Esophagus muscularis mucosa (tissue), 4 donors: ENCODE measurements at regions not wholly inside any gene's neighbourhood (a gene's known extent, or its start where the extent isn't known, plus 50 kb on each side); places are given as distances from the start of the nearest gene placed in this dataset.

ENCODE experiments used
- DNase-seq: peaks from one replicate; pipeline ENCODE4 v3.0.0-alpha.2; 2017; ENCODE audit errors: extremely low spot score
- H3K27ac ChIP-seq, 4 donors: fragments of 200-600 bp; sonication (generic); replicated peaks in 1 of 4; 1 replicate in 3 of 4; 2 replicates in 1 of 4; pipeline ENCODE4 v1.5.1; 2016 to 2019; ENCODE audit warnings: mild to moderate bottlenecking in 1 of 4
- H3K27me3 ChIP-seq, 4 donors: fragments of 200-600 bp; sonication (generic); one replicate each; pipeline versions ENCODE4 v1.5.1 to v1.6.0; 2016 to 2019
- H3K36me3 ChIP-seq, 4 donors: fragments of 200-600 bp; sonication (generic); one replicate each; pipeline ENCODE4 v1.5.1; 2016 to 2019
- H3K4me1 ChIP-seq, 4 donors: fragments of 200-600 bp; sonication (generic); one replicate each; pipeline ENCODE4 v1.5.1; 2016 to 2019
- H3K4me3 ChIP-seq, 4 donors: fragments of 200-600 bp; sonication (generic); 1 replicate in 2 of 4; 2 replicates in 2 of 4; pipeline ENCODE4 v1.5.1; 2016 to 2019; ENCODE audit warnings: mild to moderate bottlenecking in 4 of 4, moderate library complexity in 1 of 4
- H3K9me3 ChIP-seq, 4 donors: fragments of 200-600 bp; sonication (generic); 1 replicate in 3 of 4; 2 replicates in 1 of 4; pipeline ENCODE4 v1.5.1; 2016 to 2019
- EP300 ChIP-seq: sonication (generic); formaldehyde crosslinking; IDR thresholded peaks from one replicate; pipeline ENCODE4 v1.6.1; 2017; ENCODE audit warnings: antibody characterized with exemption
- POLR2A ChIP-seq: fragments of 450-650 bp; IDR thresholded peaks from one replicate; pipeline ENCODE4 v1.6.1; 2017; ENCODE audit warnings: antibody characterized with exemption, moderate library complexity, mild to moderate bottlenecking, low read depth
- POLR2AphosphoS5 ChIP-seq, 2 donors: sonication (generic); formaldehyde crosslinking; IDR thresholded peaks; one replicate each; pipeline ENCODE4 v1.6.1; 2017; ENCODE audit warnings: antibody characterized with exemption in 2 of 2
- WGBS: methylation state at CpG from one replicate; pipeline ENCODE4 v1.1.5; 2018; 5-methylcytosine and 5-hydroxymethylcytosine counted together
- intact Hi-C: fragments of 100-400 bp; cut with DNase I; formaldehyde crosslinking; loops from one replicate; pipeline ENCODE4 v1.15.1; 2023
- TF ChIP-seq, protein P1 (sequence below), 3 experiments: fragments of 200-600 bp in 2 of 3; fragments of 450-650 bp in 1 of 3; sonication (generic) in 2 of 3; IDR thresholded peaks; one replicate each; pipeline ENCODE4 v1.5.1; 2017 to 2019; ENCODE audit warnings: antibody characterized with exemption in 3 of 3, mild to moderate bottlenecking in 2 of 3, moderate library complexity in 1 of 3

DNA sequence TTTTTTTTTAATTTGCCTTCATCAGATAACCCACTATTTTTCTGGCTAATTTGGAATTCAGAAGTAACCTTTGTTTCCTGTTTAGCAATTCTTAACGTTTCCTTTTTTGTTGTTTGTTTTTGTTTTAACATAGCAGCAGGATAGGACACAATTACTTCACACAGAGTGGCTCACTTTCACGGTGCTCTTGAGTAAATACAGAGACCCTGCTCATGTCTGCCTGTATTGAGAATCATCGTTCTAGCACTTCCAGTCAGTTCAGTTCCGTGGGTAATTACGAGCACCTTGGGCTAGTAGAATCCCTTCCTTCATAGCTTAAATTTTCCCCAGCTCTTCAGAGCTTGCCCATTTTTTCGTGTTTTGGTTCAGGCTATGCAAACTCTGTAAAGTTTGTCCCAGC lies 1225.4 kb upstream of the LRRTM1 start:
- DNase-seq: no peak

GRCh38 chr2:81528852-81529480 lies 1224.4 kb upstream of the LRRTM1 start:
- Histone ChIP-seq H3K27me3 (no peaks in the 10 kb centered on the region), H3K9me3 (no peaks in the 10 kb centered on the region), H3K4me1 (no peaks in the 10 kb centered on the region), H3K36me3 (no peaks in the 10 kb centered on the region), H3K27ac (no peak overlapping the region), H3K4me3 (no peak overlapping the region)
- no peak for DNase-seq
- 92% methylated on average over 3 of the region's 3 CpGs for WGBS
- intact Hi-C loops: no loop called here
- TF ChIP-seq POLR2AphosphoS5 (IDR thresholded peaks at IDR 0.05) (no peak), EP300 (no peak), POLR2A (no peak)
- TF ChIP-seq, protein P1, sequence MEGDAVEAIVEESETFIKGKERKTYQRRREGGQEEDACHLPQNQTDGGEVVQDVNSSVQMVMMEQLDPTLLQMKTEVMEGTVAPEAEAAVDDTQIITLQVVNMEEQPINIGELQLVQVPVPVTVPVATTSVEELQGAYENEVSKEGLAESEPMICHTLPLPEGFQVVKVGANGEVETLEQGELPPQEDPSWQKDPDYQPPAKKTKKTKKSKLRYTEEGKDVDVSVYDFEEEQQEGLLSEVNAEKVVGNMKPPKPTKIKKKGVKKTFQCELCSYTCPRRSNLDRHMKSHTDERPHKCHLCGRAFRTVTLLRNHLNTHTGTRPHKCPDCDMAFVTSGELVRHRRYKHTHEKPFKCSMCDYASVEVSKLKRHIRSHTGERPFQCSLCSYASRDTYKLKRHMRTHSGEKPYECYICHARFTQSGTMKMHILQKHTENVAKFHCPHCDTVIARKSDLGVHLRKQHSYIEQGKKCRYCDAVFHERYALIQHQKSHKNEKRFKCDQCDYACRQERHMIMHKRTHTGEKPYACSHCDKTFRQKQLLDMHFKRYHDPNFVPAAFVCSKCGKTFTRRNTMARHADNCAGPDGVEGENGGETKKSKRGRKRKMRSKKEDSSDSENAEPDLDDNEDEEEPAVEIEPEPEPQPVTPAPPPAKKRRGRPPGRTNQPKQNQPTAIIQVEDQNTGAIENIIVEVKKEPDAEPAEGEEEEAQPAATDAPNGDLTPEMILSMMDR (IDR thresholded peaks at IDR 0.05): no peak

More for the DNA sequence above, 1225.4 kb upstream of the LRRTM1 start:
- Histone ChIP-seq H3K27me3 (no peaks in the 10 kb centered on the region), H3K4me1 (no peaks in the 10 kb centered on the region), H3K27ac (no peak overlapping the region), H3K9me3 (no peaks in the 10 kb centered on the region), H3K4me3 (no peak overlapping the region), H3K36me3 (no peaks in the 10 kb centered on the region)
- TF ChIP-seq, protein P1 (IDR thresholded peaks at IDR 0.05): no peak
- TF ChIP-seq POLR2A: no peak
- no peak for TF ChIP-seq EP300
- TF ChIP-seq POLR2AphosphoS5 (IDR thresholded peaks at IDR 0.05): no peak
- intact Hi-C loops: no loop called here
- 69% methylated on average over 6 of the region's 6 CpGs for WGBS

DNA sequence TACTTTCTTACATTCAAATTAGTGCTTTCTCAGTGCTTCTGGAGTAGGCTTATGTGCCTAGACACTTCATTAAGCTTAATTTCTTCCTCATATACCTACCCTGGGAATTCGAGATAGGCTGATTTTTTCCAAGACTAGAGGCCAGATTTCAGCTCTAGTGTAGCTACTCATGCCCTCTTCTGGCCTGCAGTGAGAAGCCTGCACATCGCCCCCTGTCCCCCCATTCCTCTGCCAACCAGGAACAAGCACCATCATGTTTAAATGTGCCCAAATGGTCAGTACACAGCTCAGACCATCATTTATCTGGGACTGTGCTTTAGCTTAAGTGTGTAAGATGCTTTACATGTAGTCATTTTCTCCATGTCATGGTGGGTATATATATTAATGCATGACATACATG lies 1218.8 kb upstream of the LRRTM1 start:
- Histone ChIP-seq H3K27me3 (no peaks in the 10 kb centered on the region), H3K4me1 (no peaks in the 10 kb centered on the region), H3K4me3 (no peak overlapping the region), H3K36me3 (no peaks in the 10 kb centered on the region), H3K27ac (no peak overlapping the region), H3K9me3 (no peaks in the 10 kb centered on the region)
- intact Hi-C loops: no loop called here
- TF ChIP-seq, protein P1 (IDR thresholded peaks at IDR 0.05): no peak
- TF ChIP-seq EP300: no peak
- TF ChIP-seq POLR2A: no peak
- no peak for TF ChIP-seq POLR2AphosphoS5 (IDR thresholded peaks at IDR 0.05)
- WGBS: 89% methylated on average over 2 of the region's 2 CpGs
- DNase-seq: no peak

- Histone ChIP-seq H3K36me3 (no peaks in the 10 kb centered on the region), H3K4me1 (no peaks in the 10 kb centered on the region), H3K27me3 (no peaks in the 10 kb centered on the region), H3K27ac (no peak overlapping the region), H3K9me3 (no peaks in the 10 kb centered on the region), H3K4me3 (no peak overlapping the region)
- intact Hi-C loops: no loop called here
- WGBS: 92% methylated on average over 2 of the region's 2 CpGs
- DNase-seq: no peak
- TF ChIP-seq, protein P1 (IDR thresholded peaks at IDR 0.05): no peak
- TF ChIP-seq POLR2A (no peak), EP300 (no peak), POLR2AphosphoS5 (IDR thresholded peaks at IDR 0.05) (no peak)
These were observed 1208.8 kb upstream of the LRRTM1 start for GRCh38 chr2:81513328-81513727.

DNA sequence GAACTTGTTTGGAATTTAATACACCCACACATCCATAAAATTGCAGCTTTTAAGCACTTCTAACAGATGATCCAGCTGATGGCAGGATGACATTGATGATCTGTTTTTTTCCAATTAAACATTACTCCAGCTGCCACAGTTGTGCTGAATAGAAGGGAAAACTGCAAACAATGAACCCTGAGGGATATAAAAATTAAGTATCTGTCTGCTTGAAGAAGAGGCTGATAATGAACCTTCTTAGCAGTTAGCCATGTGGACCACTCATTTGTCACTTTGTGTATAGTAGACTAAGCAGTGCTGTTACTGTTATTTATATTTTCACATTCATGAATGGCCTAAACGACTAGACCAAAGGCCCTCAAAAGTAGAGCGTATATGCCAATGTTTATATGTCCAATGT lies 1201.0 kb upstream of the LRRTM1 start:
- WGBS: 30% methylated on average over 2 of the region's 2 CpGs
- no peaks in the 10 kb centered on the region for H3K36me3 ChIP-seq
- no peaks in the 10 kb centered on the region for H3K27me3 ChIP-seq
- H3K9me3 ChIP-seq: no peaks in the 10 kb centered on the region
- H3K27ac ChIP-seq: no peak overlapping the region
- H3K4me3 ChIP-seq: no peak overlapping the region
- DNase-seq: no peak
- TF ChIP-seq, protein P1 (IDR thresholded peaks at IDR 0.05): no peak
- TF ChIP-seq POLR2A: no peak
- no peak for TF ChIP-seq EP300
- no peak for TF ChIP-seq POLR2AphosphoS5 (IDR thresholded peaks at IDR 0.05)
- intact Hi-C loops: no loop called here
- H3K4me1 ChIP-seq: no peaks in the 10 kb centered on the region
